ENCODE measurements at regions not wholly inside any gene's neighbourhood (a gene's known extent, or its start where the extent isn't known, plus 50 kb on each side); places are given as distances from the start of the nearest gene placed in this dataset.

- TF ChIP-seq CTCF (IDR thresholded peaks at IDR 0.05) = no peak
- no peak for TF ChIP-seq POLR2A (IDR thresholded peaks at IDR 0.05)
Measured at GRCh38 chr11:87767615-87768014, 407.6 kb downstream of the RAB38 start.
